ENCODE measurements at regions not wholly inside any gene's neighbourhood (a gene's known extent, or its start where the extent isn't known, plus 50 kb on each side); places are given as distances from the start of the nearest gene placed in this dataset.
"Not testable (repeated sequence)": the region's sequence is repeated elsewhere in the genome, so short reads cannot be mapped to it uniquely, and the experiment has no call there.

DNA sequence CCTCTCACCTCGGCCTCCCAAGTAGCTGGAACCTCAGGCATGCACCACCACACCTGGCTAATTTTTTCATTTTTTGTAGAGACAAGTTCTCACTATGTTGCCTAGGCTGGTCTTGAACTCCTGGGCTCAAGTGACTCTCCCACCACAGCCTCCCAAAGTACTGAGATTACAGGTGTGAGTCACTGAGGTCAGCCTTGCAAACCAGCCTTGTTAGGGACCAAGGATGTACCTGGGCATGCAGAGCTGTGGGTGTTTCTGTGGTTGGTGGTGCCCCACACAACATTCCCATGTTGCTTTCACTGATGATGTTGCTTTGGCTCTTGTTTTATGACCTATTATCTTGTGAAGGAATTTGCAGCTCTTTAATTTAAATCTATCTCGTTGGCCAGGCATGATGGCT is 54.8 kb downstream of the OTUD1 start:
- no peak for DNase-seq (ENCODE audit: low read depth in 3 of 3)

DNA sequence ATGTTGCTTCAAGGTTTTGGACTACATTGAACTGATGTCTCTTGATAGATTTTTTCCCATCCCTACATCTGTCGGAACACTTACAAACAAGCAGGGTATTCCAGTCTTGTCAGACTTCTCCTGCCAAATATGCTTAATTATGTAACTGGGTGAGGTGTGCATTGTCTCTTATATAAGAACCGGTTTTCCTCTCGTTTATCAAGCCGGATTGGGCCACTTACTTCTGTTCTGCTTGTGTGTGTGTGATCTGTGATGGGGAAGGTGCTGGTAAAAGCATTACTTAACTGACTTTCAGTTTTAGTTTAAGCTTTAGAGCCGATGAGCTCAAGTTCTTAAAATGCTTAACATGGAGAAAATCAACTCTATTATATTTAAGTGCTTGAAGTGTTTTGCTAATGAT is 57.9 kb downstream of the OTUD1 start:
- DNase-seq (ENCODE audit: low read depth in 3 of 3): no peak

DNA sequence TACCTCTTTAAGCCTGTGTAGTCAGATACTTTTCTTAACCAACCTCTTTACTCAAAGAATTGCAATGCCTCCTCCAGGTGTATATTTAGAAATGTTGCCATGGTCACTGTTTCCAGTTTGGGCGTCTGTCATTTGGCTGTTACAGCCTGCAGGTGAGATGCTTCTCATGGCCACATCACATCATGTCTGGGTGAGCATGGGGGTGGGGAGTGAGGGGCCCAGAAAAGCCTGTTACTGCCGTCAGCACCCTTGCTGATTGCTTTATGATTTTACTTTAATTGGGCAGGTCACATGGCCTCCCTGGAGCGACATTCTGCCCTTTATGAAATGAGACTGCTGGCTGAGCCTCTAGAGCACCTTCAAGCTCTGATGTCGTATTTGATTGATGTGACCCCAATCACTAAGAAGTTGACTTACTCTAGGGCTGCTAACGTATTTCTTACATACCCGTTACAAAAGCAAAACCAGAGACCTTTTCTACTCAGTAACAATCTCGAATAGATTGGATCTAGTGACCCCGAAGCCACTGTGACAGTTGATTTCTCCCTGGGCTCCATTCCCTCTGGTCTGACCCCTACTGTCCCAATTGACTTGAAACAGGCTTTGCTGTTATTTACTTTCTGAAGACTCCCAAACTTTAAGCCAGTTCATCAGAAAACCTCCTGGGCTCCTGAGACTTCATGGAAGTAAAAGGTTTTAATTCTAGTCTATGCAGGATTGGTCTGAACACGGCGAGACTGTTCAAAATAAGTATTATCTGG is 60.7 kb downstream of the OTUD1 start:
- DNase-seq (ENCODE audit: low read depth in 3 of 3): no peak

DNA sequence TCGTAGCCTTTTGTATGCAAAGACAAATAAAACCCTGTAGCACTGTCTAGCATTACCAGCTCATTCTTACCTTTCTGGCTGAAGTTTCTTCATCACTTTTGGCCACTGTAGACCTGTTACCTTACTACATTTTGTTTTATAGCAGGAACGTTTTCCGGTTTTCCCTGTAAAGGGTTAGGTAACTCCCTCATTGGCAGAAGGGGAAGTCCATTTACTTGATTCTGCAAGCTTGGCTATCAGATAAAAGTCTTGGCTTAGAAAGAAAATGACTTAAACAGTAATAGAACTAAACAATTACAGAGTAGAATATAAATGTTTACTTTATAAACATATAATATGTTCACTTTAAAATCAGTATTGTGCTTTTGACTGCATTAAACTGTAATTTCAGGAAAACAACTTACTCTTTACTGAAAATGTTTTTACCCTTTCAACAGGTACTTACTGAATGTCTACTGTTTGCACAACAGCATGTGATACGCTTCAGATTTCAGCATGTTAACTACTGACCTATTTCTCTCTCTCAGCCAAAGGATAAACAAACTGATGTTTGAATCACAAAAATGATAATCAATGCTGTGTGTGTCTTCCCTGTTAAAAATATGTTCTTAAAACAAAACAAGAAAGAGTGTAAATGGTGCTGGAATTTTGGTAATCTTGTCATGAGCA is 67.1 kb downstream of the OTUD1 start:
- DNase-seq (ENCODE audit: low read depth in 3 of 3): no peak

DNA sequence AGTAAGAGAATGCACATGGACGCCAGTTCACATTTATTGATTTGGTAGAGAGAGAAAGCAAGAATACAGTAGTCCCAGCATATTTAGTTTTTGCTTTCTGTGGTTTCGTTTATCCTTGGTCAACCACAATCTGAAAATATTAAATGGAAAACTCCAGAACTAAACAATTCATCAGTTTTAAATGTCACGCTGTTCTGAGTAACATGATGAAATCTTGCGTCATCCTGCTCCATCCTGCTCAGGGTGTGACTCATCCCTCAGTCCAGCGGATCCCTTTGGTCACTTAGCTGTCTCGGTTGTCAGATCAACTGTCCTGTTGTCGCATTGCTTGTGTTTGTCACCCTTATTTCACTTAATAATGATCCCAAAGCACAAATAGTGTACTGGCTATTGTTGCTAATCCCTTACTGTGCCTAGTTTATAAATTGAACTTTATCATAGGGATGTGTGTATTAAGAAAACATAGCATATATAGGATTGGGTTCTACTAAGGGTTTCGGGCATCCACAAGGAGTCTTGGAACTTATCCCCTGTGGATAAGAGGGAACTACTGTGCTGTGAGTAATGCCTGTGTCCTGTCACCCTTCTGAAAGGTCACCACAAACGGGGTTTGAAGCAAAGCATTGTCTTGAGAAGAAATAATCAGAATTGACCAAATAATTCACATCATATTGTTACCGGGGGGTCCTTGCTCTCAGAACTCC is 73.6 kb downstream of the OTUD1 start:
- no peak for DNase-seq (ENCODE audit: low read depth in 3 of 3)

DNA sequence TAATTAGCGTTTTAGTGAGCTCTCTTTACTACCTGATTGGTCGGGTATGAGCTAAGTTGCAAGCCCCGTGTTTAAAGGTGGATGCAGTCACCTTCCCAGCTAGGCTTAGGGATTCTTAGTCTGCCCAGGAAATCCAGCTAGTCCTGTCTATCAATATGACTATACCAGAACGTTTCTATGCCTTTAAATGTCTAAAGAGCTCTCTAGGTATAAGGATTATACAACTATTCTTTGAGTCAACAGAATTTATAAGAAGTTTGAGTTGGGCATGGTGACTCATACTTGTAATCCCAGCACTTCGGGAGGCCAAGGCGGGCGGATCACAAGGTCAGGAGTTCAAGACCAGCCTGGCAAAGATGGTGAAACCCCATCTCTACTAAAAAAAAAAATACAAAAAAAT is 74.7 kb downstream of the OTUD1 start:
- DNase-seq (ENCODE audit: low read depth in 3 of 3): not testable (repeated sequence)

DNA sequence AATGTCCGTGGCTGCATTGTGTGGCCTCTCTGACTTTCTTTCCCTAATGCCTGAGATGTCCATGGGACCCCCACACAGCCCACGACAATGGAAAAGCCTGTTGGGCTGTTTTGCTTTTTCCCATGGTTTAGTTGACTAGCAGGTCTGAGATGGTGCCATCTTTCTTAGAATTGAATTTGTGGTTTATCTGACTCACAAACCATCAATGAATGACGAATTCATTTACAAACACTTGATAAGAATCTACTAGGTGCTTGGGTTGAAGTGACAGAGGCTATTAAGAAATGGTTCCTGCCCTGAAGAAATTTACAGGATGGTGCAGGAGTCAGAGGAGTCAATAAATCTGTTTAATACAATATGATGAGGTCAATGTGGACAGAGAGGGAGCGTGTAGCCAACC is 75.4 kb downstream of the OTUD1 start:
- no peak for DNase-seq (ENCODE audit: low read depth in 3 of 3)

DNA sequence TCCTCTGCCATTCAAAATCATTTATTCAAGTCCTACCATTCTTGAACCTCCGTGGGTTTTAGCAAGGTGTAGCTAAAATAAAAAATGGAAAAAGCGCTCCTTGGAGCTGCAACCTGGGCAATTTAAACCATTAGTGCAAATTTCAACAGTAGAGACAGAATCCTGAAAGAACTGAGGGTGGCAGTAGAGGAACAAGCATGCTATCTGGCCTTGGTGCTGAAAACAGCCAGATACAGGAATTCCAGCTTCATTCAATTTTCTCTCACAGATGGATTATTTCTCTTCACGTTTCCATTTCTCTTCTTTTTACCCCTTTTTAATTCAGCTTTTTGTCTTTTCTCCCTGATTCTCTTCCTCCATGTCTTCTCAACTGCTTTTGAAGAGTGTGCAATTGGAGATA is 77.7 kb downstream of the OTUD1 start:
- DNase-seq (ENCODE audit: low read depth in 3 of 3): no peak

DNA sequence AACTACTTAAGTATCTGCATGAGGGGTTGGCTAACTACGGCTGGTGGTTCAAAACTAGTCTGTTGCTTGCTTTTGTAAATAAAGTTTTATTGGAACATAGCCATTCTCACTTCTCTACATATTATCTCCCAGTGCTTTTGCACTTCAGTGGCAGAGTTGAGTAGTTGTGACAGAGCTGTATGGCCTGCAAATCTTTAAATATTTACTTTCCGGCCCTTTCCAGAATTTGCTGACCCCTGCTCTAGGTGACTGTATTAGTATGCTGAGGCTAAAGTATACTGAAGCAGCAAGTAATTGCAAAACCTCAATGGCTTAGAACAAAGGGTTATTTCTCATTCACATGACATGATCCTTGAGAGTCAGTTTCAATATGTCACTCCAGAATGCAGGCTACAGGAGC is 78.3 kb downstream of the OTUD1 start:
- DNase-seq (ENCODE audit: low read depth in 3 of 3): no peak

DNA sequence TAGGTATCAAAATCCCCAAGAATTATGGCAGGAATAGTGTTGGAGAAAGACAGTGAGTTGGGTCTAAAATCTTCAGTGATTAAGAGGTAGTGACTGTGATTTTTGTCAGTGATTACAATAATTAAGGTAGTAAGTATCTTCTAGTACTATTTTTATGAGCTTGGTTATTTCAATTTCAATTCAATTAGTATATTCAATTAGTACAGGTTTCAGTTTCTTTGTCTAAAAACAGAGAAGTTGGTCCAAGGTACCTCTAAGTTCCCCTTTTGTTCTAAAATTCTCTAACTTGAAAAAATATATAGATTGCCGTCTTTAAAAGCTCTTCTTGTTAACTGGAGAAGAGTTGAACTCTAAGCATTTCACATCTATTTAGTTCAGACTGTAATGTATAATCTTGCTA is 82.9 kb downstream of the OTUD1 start:
- DNase-seq (ENCODE audit: low read depth in 3 of 3): no peak

DNA sequence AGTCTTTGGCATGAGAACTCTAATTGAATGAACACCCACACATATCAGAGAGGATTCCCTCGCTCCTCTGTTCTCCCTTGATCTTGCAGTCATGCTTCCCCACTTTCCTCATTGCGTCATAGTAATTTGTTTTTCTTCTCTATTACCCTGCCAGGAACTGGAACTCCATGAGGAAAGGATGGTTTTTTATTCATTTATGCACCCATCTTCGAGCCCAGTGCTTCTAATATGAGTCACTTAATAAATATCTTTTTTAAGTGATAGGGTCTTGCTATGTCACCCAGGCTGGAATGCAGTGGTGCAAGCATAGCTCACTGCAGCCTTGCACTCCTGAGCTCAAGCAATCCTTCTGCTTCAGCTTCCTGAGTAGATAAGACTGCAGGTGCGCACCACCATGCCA is 83.5 kb downstream of the OTUD1 start:
- DNase-seq (ENCODE audit: low read depth in 3 of 3): no peak

DNA sequence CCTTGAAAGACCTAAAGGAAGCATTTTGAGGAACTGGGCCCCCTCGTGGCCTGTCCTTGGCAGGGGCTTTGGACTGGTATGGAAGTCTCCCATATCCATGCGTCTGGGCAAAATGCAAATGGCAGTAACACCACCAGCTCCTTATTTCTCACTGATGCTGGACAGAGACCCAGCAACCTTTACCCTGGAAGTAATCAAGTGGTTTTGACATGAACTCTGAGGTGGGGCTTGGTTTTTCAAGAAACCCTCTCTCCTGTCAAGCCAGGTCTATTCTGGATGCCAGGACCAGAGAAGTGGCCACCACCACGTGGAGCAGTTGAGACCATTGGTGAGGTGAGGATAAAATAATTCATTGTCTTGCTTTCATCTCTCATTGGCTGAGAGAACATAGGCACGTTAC is 84.4 kb downstream of the OTUD1 start:
- DNase-seq (ENCODE audit: low read depth in 3 of 3): no peak

DNA sequence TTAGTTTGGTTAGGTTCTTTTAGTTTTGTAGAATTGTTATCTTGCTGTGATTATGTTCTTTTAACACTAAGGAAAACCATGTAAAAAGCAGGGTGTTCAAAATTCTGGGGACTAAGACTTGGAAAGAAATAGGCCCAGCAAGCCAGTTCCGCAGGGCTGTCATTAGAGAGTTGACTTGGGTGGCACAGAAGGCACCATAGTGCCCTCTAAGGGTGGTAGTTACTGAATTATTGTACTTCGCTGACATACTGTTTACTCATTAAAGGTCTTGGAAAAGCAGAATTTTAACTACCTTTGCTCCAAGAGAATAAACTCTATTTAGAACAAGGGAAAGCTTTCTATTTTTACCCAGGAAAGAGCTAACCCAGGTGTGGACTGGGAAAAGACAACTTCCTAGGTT is 86.5 kb downstream of the OTUD1 start:
- no peak for DNase-seq (ENCODE audit: low read depth in 3 of 3)

DNA sequence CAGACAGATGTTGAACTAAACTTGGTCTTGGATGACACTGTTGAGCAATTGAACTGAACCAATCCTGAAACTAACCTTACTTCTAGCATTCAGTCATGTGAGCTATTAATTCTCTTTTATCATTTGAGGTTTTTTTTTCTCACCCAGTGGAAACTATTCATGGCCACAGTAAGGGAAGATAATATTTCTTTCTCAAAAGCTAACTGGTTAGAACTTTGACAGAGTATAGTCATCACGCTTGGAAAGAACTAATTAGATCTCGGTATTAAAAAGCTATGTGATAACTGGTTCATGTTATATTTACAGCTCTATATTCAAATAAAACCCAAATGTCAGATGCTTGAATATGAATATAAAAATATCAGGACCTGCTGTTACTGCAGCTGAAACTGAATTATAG is 89.5 kb downstream of the OTUD1 start:
- DNase-seq (ENCODE audit: low read depth in 3 of 3): no peak

DNA sequence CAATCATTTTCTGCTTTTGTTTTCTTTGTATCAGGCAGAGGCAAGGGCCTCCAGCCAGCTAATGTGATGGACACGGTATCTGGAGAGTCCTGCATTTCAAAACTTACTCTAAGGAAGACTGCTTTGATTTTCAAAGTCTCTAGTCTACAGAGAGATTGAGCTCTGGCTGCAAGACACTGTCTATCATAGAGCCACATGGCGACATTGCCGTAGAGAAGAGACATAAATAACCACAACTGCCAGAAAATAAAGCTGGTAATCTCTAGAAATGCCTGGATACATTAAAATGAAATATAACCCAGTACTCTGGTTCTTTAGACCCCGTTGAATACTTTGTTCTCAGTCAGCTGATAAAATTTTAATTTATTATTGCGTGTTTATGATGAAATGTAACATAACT is 90.8 kb downstream of the OTUD1 start:
- no peak for DNase-seq (ENCODE audit: low read depth in 3 of 3)

DNA sequence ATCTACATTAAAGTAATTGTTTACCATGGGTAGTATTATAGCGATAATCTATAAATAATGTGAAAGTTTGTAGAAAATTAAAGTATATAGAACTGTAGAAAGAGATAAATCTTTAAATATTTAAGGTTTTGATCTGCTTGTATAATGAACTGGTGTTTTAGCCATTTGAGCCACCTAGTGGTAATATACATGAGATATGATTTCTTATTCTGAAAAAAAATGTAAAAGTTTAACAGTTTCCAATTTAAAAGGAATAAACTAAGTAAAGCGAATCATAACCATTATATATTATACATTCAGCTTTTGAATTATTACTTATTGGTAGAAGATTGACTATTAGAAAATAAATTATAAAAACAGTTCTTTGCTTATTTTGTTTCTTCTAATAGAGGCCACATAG is 91.2 kb downstream of the OTUD1 start:
- DNase-seq (ENCODE audit: low read depth in 3 of 3): no peak

DNA sequence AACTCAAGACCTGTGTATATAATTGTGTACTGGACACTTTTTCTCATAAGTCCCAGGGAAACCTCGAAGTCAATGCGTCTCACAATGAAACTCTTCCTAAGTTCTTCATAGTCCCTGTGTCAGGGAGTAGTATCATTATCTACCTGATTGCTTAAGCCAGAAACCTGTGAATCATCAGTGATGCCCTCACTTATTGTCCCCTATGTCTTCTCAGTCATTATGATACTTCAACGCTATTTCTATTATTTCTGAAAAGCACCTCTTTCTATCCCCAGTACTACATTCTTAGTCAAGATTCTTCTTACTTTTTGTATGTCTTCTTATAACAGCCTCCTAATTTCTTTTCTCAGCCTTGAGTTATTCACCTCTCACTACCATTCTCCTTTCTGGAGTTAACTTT is 94.3 kb downstream of the OTUD1 start:
- no peak for DNase-seq (ENCODE audit: low read depth in 3 of 3)

DNA sequence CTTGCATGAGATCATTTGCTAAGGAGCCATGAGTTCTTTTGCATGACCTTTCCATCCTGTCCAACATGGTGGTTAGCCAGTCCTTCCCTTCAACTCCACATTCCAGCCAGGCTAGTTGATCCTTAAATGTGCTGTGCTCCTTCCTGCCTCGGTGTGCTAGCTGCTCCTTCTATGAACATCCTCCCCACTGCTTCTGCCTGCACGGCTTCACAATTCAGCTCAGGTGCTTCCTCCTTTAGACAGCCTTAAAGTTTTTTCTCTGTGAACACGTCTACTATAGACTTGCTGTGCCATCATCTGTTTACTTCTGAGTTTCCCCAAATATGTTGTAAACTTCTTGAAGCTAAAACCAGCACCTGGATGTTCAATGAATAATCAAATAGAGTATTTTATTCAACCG is 95.5 kb downstream of the OTUD1 start:
- no peak for DNase-seq (ENCODE audit: low read depth in 3 of 3)

DNA sequence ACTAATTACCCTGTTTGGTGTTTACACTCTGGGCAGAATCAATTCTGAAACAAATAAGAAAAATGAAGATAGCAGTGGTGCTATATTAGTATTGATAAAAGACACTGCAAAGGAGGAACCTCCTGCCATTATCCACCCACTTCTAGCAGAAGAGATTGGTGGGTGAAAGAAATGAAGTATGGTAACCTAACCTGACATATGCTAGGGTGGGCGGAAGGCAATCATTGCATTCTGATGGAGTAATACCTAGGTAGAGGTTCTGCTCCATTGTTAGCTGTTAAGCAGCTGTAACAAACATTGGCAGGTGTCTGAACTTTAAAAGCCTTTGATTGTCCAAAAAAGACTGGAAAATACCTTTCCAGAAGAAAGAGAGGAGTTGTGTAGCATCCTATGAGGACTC is 95.9 kb downstream of the OTUD1 start:
- no peak for DNase-seq (ENCODE audit: low read depth in 3 of 3)

DNA sequence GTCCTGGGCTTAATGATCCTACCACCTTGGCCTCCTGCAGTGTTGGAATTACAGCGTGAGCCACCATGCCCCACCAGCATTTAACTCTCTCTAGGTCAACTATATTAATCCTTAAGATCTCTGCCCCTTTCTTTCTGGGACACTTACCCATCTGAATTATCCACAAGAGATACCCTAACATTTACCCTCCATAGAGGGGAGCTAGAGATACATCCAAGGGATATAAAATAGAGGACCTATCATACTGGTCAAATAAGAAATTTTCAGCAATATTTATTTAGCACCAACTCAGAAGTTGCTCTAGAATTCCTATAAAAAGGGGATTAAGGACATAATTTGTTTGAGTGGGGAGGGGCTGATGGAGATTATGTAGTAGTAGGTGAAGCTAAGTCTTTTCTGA is 96.5 kb downstream of the OTUD1 start:
- DNase-seq (ENCODE audit: low read depth in 3 of 3): no peak

DNA sequence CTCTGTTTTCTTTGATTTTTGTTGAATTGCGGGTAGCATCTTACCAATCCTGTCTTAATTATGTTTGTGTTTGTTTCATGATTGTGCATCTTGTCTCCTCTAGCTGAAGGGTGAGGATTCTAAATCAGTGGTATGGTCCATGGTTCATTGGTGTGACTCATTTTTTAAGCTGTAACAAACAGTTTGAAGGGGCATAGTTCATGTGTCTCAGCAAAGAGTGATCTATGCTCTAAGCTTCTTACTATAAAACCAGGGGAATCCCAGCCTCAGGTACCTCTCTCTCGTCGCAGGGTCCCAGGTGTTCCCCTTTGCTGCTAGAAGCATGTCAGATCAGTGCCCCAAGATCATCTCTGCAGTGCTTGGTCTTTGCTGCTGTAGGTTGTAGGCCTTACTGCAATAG is 100.1 kb downstream of the OTUD1 start:
- DNase-seq (ENCODE audit: low read depth in 3 of 3): no peak

DNA sequence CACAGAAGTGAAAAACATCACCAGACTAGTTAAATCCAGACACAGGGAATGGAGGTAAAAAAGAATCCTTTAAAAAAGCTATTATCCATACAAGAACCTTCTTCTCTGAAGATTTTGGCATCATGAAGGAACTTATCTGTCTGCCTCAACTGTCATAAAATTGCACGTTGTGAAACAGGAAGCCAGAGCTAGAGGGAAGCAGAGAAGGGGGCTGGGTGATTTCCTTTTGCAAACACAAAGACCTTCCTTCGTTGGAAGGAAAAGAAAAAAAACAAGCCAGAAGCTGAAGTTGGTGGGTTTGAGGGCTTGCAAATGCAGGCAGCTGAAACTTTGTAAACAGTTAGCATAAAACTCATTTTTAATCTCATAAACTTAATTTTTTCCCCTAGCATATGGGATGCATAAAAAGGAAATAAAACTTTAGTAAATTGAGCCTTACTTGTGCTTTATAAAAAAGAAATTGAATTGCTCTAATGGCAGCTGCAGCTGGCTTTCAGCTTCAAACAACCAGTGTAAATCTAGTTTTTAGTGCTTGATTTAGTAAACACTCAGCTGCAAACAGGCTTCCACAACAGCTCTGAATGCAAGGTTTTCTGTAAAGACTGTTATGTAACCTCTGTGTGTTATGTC is 101.6 kb downstream of the OTUD1 start:
- no peak for DNase-seq (ENCODE audit: low read depth in 3 of 3)
